ENCODE measurements at regions not wholly inside any gene's neighbourhood (a gene's known extent, or its start where the extent isn't known, plus 50 kb on each side); places are given as distances from the start of the nearest gene placed in this dataset.

GRCh38 chr3:184485241-184485640, 76.3 kb upstream of the EPHB3 start:
- TF ChIP-seq, protein P1, sequence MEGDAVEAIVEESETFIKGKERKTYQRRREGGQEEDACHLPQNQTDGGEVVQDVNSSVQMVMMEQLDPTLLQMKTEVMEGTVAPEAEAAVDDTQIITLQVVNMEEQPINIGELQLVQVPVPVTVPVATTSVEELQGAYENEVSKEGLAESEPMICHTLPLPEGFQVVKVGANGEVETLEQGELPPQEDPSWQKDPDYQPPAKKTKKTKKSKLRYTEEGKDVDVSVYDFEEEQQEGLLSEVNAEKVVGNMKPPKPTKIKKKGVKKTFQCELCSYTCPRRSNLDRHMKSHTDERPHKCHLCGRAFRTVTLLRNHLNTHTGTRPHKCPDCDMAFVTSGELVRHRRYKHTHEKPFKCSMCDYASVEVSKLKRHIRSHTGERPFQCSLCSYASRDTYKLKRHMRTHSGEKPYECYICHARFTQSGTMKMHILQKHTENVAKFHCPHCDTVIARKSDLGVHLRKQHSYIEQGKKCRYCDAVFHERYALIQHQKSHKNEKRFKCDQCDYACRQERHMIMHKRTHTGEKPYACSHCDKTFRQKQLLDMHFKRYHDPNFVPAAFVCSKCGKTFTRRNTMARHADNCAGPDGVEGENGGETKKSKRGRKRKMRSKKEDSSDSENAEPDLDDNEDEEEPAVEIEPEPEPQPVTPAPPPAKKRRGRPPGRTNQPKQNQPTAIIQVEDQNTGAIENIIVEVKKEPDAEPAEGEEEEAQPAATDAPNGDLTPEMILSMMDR (IDR thresholded peaks at IDR 0.05; ENCODE audit: insufficient read depth, low read depth, low read length): no peak
- peak; percentile 56 for DNase-seq (ENCODE audit: low read depth)

GRCh38 chr3:184485906-184486305, 75.7 kb upstream of the EPHB3 start:
- no peak for DNase-seq (ENCODE audit: low read depth)
- H3K4me3 ChIP-seq (ENCODE audit: low read depth, low read length): no peak overlapping the region
- TF ChIP-seq, protein P1 (IDR thresholded peaks at IDR 0.05; ENCODE audit: insufficient read depth, low read depth, low read length): no peak

More at GRCh38 chr3:184485241-184485640, 76.3 kb upstream of the EPHB3 start:
- no peak overlapping the region for H3K4me3 ChIP-seq (ENCODE audit: low read depth, low read length)

- H3K4me3 ChIP-seq (ENCODE audit: low read depth, low read length): no peak overlapping the region
- TF ChIP-seq, protein P1 (IDR thresholded peaks at IDR 0.05; ENCODE audit: insufficient read depth, low read depth, low read length): no peak
- DNase-seq (ENCODE audit: low read depth): peak; percentile 33
Observed at GRCh38 chr3:184486614-184487013, 75.0 kb upstream of the EPHB3 start.

GRCh38 chr3:184488577-184488976, 73.0 kb upstream of the EPHB3 start:
- no peak for DNase-seq (ENCODE audit: low read depth)
- TF ChIP-seq, protein P1 (IDR thresholded peaks at IDR 0.05; ENCODE audit: insufficient read depth, low read depth, low read length): no peak
- H3K4me3 ChIP-seq (ENCODE audit: low read depth, low read length): no peak overlapping the region

DNA sequence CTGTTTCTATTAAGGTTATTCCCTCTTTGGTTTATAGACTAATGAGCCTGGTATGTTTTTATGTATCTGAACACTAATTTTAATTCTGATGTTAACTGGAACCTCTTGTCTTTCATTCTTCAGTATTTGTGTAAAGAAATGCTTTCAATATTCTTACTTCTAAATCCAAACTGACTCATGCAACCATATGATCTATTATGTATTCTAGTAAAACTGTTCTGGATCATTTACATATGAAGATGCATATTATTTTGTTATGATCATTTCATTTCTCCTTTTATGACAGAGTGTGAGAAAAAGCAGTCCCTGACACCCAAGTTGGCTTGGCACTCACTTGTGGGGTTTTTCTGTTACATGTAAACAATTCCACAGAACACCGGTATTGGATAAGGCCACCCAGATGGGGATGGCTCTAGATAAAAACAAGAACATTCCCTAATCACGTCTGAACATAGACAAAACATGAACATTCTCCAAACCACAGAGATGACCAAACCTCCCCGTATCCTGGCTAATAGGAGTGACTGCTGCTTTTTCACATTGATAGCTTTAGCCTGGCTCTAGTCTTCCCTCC, 72.2 kb upstream of the EPHB3 start:
- H3K4me3 ChIP-seq (ENCODE audit: low read depth, low read length): no peak overlapping the region
- TF ChIP-seq, protein P1 (IDR thresholded peaks at IDR 0.05; ENCODE audit: insufficient read depth, low read depth, low read length): no peak
- peak; percentile 36 for DNase-seq (ENCODE audit: low read depth)

GRCh38 chr3:184491011-184491576, 70.5 kb upstream of the EPHB3 start:
- TF ChIP-seq, protein P1 (IDR thresholded peaks at IDR 0.05; ENCODE audit: insufficient read depth, low read depth, low read length): no peak
- no peak for DNase-seq (ENCODE audit: low read depth)

More at GRCh38 chr3:184491011-184491576, 70.5 kb upstream of the EPHB3 start:
- no peak overlapping the region for H3K4me3 ChIP-seq (ENCODE audit: low read depth, low read length)

All from fibroblast of villous mesenchyme (primary cell).